Choroid plexus epithelial cell (primary cell): ENCODE measurements at regions not wholly inside any gene's neighbourhood (a gene's known extent, or its start where the extent isn't known, plus 50 kb on each side); places are given as distances from the start of the nearest gene placed in this dataset.
A peak's percentile ranks its signal among the peaks of the same experiment; 100 is the strongest.
"Not testable (repeated sequence)": the region's sequence is repeated elsewhere in the genome, so short reads cannot be mapped to it uniquely, and the experiment has no call there.

Source experiments
- DNase-seq: peaks from one replicate; pipeline ENCODE4 v3.0.0-alpha.2; 2010; ENCODE audit warnings: low read depth
- H3K4me3 ChIP-seq: 2 replicates; pipeline ENCODE4 v1.5.1; 2011; ENCODE audit warnings: low read depth, mild to moderate bottlenecking, control low read depth, low read length, moderate library complexity
- TF ChIP-seq, protein P1 (sequence below): conservative IDR thresholded peaks from 2 replicates; pipeline ENCODE4 v1.5.1; 2011; ENCODE audit warnings: low read depth, mild to moderate bottlenecking, control low read depth, inconsistent platforms, low read length, moderate library complexity

DNA sequence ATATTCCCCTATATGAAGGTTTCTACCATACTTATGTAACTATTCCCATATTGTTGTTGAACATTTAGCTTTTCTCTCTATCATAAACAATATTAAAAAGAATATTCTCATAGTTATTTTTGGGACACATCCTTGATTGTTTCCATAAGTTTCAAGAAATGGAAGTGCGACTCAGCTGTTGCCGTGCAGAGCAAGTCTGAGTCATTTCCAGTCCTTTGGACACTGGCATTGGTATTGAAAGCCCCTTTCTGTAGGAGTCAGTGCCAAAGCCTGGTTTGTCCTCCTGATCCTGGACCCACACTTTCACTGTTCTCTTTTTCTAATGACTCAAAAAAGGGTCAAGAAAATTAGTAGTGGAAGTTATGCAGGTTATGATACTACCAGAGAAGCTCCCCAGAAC is 108.3 kb upstream of the DIAPH2 start:
- TF ChIP-seq, protein P1, sequence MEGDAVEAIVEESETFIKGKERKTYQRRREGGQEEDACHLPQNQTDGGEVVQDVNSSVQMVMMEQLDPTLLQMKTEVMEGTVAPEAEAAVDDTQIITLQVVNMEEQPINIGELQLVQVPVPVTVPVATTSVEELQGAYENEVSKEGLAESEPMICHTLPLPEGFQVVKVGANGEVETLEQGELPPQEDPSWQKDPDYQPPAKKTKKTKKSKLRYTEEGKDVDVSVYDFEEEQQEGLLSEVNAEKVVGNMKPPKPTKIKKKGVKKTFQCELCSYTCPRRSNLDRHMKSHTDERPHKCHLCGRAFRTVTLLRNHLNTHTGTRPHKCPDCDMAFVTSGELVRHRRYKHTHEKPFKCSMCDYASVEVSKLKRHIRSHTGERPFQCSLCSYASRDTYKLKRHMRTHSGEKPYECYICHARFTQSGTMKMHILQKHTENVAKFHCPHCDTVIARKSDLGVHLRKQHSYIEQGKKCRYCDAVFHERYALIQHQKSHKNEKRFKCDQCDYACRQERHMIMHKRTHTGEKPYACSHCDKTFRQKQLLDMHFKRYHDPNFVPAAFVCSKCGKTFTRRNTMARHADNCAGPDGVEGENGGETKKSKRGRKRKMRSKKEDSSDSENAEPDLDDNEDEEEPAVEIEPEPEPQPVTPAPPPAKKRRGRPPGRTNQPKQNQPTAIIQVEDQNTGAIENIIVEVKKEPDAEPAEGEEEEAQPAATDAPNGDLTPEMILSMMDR = no peak
- no peak overlapping the region for H3K4me3 ChIP-seq
- DNase-seq = no peak

DNA sequence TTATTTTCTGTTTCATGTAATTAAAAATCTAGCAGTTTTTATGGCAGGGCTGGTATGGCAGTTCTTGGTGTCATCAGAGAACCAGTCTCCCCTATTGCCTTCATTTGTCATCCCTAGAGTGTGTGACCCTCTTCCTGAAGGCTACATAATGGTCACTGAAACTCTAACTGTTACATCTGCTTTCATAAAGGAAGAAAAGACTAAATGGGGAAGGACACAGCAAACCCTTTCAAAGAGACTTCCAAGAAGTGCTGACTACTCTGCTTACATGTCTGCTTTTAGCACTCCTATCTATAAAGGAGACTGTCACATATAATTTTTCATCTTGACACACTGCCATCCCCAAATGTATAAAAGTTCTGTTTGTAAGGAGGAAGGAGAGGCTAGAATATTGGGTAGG is 105.9 kb upstream of the DIAPH2 start:
- no peak overlapping the region for H3K4me3 ChIP-seq
- no peak for DNase-seq
- TF ChIP-seq, protein P1 = no peak

DNA sequence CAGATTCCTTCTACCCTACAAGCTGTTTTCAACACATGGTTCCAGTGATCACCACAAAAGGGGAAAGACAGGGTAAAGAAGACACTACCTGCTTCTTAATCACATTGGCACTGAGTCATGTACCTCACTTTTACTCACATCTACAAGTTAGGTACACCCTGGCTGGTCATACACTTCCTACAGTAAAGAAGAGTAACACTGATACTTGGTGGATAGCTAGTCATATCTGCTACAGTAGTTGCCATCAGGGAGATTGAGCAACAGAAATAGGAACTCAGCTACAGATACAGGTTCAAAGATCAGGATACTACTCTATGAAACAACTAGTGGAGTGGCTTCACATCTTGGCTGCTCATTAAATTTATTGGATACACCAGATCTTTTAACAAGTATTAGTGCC is 105.4 kb upstream of the DIAPH2 start:
- DNase-seq = no peak
- TF ChIP-seq, protein P1 = no peak

DNA sequence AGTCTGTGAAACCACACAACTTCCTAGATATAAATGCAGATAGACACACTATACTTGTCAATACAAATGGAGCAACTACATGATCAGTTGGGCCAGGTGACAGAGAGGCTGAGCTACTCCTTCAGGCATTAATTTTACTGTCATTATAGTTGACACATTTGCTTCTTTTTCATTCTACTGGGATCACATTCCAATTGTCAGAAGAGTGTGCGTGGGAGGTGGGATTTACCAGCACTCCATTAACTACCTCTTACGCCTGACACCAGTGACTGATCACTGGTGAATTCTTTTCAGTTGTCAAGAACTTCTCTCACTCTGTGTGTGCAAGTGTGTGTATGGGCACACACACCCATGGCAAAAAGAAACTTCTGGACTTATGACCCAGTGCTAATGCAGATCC is 94.2 kb upstream of the DIAPH2 start:
- no peak overlapping the region for H3K4me3 ChIP-seq
- DNase-seq = no peak
- TF ChIP-seq, protein P1 = no peak

More for the DNA sequence above, 105.4 kb upstream of the DIAPH2 start:
- H3K4me3 ChIP-seq = no peak overlapping the region

DNA sequence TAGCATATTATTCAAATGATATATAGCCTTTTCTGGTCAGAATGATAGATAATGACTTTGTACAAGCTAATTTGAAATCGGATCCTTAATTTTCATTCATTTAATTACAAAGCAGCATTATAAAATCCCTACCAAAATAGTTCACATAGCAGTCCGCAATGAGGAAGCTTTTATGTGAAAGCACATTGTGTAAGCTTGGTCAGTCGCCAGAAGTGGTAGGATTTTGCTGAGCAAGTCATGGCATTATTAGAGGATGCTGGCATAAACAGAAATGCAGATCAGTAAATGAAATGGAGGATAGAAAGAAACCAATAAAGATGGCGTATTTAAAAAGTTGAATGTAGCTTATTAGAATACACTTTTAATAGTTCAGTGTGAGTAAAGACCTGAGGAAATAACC is 93.2 kb upstream of the DIAPH2 start:
- no peak for DNase-seq
- TF ChIP-seq, protein P1 = no peak
- no peak overlapping the region for H3K4me3 ChIP-seq

DNA sequence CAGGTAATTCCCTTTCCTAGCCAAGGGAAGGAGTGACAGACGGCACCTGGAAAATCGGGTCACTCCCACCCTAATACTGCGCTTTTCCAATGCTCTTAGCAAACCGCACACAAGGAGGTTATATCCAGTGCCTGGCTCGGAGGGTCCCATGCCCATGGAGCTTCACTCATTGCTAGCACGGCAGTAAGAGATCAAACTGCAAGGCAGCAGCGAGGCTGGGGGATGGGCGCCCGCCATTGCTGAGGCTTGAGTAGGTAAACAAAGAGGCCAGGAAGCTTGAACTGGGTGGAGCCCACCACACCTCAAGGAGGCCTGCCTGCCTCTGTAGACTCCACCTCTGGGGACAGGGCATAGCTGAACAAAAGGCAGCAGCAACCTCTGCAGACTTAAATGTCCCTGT is 86.8 kb upstream of the DIAPH2 start:
- not testable (repeated sequence) for DNase-seq, H3K4me3 ChIP-seq

DNA sequence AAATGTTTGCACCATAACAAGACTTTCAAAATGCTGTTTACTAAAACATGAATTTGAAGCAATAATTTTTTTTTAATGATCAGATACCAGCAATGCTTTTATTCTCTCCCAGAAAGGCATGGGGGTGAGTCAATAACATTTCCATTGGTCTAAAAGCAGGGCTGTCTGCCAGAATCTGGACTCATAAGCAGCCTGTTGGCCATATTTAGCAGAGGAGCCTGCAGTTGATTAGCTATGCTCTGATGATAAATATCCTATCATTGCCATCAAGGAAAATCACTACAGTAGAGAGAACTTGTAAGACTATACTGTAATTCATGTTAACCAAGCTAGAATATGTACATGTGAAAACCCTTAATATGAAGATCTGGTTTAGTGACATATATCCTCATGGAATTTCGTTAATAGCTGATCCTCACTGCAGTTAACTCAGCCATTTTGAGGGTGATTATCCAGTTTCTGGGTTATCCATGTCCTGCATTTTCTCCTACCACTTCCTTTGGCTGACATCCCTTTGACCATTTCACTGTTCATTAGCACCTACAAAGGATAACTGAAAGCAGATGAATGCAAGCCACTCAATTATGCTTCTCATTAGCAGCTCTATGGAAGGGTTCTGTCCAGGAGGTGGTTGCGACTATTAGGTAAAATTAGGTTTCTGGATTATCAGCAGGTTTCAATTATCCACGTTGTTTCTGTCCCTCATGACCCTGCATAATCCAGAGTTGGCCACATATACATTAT is 72.9 kb upstream of the DIAPH2 start:
- H3K4me3 ChIP-seq = no peak overlapping the region
- TF ChIP-seq, protein P1 = no peak
- peak; percentile 37 for DNase-seq

DNA sequence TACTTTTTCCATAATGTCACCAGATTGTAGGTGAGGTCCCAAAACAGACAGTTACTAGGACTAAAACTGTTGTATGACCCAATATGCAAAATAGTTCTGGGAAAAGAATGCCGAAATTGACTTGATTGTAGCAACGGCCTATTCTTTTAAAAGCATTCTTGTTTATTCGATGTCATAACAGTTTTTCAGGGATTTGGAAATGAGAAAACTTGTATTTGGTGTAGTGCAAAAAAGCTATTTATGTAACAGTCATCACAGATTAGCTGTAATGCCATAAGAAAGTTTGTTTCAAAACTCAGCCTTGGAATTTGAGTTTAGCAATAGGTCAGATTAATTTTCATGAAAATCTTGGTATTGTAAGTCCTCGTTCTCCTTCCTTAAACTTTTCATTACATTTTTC is 69.2 kb upstream of the DIAPH2 start:
- no peak overlapping the region for H3K4me3 ChIP-seq
- TF ChIP-seq, protein P1 = no peak
- no peak for DNase-seq
